CD4-positive, alpha-beta T cell (primary cell): ENCODE measurements at regions not wholly inside any gene's neighbourhood (a gene's known extent, or its start where the extent isn't known, plus 50 kb on each side); places are given as distances from the start of the nearest gene placed in this dataset.

Experiments
- ATAC-seq: fragments of 200-7000 bp; cut with Tn5 transposase; one replicate; pipeline ENCODE4 v1.10.0; 2022; ENCODE audit warnings: mild to moderate bottlenecking; ENCODE audit not compliant: poor library complexity
- CTCF ChIA-PET: fragments of 350-600 bp; sonication (Branson Sonifier 250); formaldehyde crosslinking; loops from one replicate; lab custom pipeline; 2021; ENCODE audit warnings: antibody characterized with exemption, inconsistent platforms; lab: Charles Lee
- POLR2A ChIA-PET: fragments of 350-600 bp; sonication (Branson Sonifier 250); formaldehyde crosslinking; loops from one replicate; lab custom pipeline; 2021; ENCODE audit warnings: antibody characterized with exemption, inconsistent platforms; lab: Charles Lee
- DNase-seq, 14 experiments: peaks; one replicate each; pipeline ENCODE4 v3.0.0-alpha.2; 2013 to 2020; ENCODE audit warnings: mixed read lengths in 2 of 14
- H3K27ac ChIP-seq, 2 donors: one replicate each; pipeline versions ENCODE4 v1.5.1 to v1.7.0; 2013; ENCODE audit warnings: low read length in 2 of 2, low read depth in 1 of 2, mild to moderate bottlenecking in 1 of 2
- H3K27me3 ChIP-seq, 2 experiments: 1 replicate in 1 of 2; 2 replicates in 1 of 2; pipeline versions ENCODE4 v1.6.1 to v1.7.0; 2013; ENCODE audit warnings: low read length in 2 of 2, control low read depth in 1 of 2, mild to moderate bottlenecking in 1 of 2, moderate library complexity in 1 of 2; ENCODE audit not compliant: insufficient read depth in 2 of 2, control insufficient read depth in 1 of 2
- H3K36me3 ChIP-seq: one replicate; pipeline ENCODE4 v1.6.1; 2013; ENCODE audit warnings: low read length, control low read depth; ENCODE audit not compliant: insufficient read depth
- H3K4me1 ChIP-seq: one replicate; pipeline ENCODE4 v1.6.1; 2013; ENCODE audit warnings: low read length, control low read depth; ENCODE audit not compliant: insufficient read depth
- H3K4me3 ChIP-seq: one replicate; pipeline ENCODE4 v1.5.1; 2013; ENCODE audit warnings: mild to moderate bottlenecking, low read length, moderate library complexity
- H3K9me3 ChIP-seq, 2 experiments: 1 replicate in 1 of 2; 2 replicates in 1 of 2; pipeline versions ENCODE4 v1.6.1 to v1.7.0; 2013; ENCODE audit warnings: low read length in 2 of 2, mild to moderate bottlenecking in 2 of 2, control low read depth in 1 of 2, moderate library complexity in 1 of 2; ENCODE audit not compliant: control insufficient read depth in 1 of 2, insufficient read depth in 1 of 2
- H3K27ac Mint-ChIP-seq: one replicate; pipeline ENCODE4 v1.8.0; 2020; ENCODE audit warnings: mixed read lengths
- H3K27me3 Mint-ChIP-seq: one replicate; pipeline ENCODE4 v1.8.0; 2021; ENCODE audit warnings: mixed read lengths
- H3K36me3 Mint-ChIP-seq: one replicate; pipeline ENCODE4 v1.8.0; 2021; ENCODE audit warnings: low read depth, mixed read lengths
- H3K4me1 Mint-ChIP-seq: one replicate; pipeline ENCODE4 v1.8.0; 2021; ENCODE audit warnings: low read depth, mixed read lengths
- H3K4me3 Mint-ChIP-seq: one replicate; pipeline ENCODE4 v1.8.0; 2020; ENCODE audit warnings: mild to moderate bottlenecking, mixed read lengths
- H3K9me3 Mint-ChIP-seq: one replicate; pipeline ENCODE4 v1.8.0; 2020; ENCODE audit warnings: mixed read lengths
- CTCF ChIP-seq: fragments of 200-600 bp; IDR thresholded peaks from one replicate; pipeline ENCODE4 v1.8.0; 2022; ENCODE audit warnings: antibody characterized with exemption, mild to moderate bottlenecking
- intact Hi-C, 2 experiments: fragments of 100-400 bp; cut with DNase I in 1 of 2; cut with micrococcal nuclease in 1 of 2; formaldehyde crosslinking; loops; one replicate each; pipeline versions ENCODE4 v1.15.1 to v1.9.0; 2023 to 2025; cut with DNase I, micrococcal nuclease

- Mint-ChIP-seq H3K27ac (peak overlapping the region; percentile 53), H3K27me3 (no peaks in the 10 kb centered on the region), H3K36me3 (no peaks in the 10 kb centered on the region), H3K9me3 (no peaks in the 10 kb centered on the region), H3K4me3 (no peak overlapping the region), H3K4me1 (peaks cover 44% of the 10 kb centered on the region)
- intact Hi-C loops = no loop called here
- ATAC-seq = no peak
- no peaks in the 10 kb centered on the region for H3K9me3 ChIP-seq
- CTCF ChIA-PET = no interaction called here
- H3K4me1 ChIP-seq = peaks cover 26% of the 10 kb centered on the region
- peak overlapping the region in 1 of 2 donors; percentile 59 for H3K27ac ChIP-seq
- POLR2A ChIA-PET = no interaction called here
- H3K36me3 ChIP-seq = no peaks in the 10 kb centered on the region
- H3K4me3 ChIP-seq = peak overlapping the region; percentile 6
- peak in 3 of 14 experiments; percentile 6 to 64 (median 11) for DNase-seq
- no peak for TF ChIP-seq CTCF
- H3K27me3 ChIP-seq = no peaks in the 10 kb centered on the region
Measured at GRCh38 chr2:62313449-62314227, 117.7 kb downstream of the B3GNT2 start.

DNA sequence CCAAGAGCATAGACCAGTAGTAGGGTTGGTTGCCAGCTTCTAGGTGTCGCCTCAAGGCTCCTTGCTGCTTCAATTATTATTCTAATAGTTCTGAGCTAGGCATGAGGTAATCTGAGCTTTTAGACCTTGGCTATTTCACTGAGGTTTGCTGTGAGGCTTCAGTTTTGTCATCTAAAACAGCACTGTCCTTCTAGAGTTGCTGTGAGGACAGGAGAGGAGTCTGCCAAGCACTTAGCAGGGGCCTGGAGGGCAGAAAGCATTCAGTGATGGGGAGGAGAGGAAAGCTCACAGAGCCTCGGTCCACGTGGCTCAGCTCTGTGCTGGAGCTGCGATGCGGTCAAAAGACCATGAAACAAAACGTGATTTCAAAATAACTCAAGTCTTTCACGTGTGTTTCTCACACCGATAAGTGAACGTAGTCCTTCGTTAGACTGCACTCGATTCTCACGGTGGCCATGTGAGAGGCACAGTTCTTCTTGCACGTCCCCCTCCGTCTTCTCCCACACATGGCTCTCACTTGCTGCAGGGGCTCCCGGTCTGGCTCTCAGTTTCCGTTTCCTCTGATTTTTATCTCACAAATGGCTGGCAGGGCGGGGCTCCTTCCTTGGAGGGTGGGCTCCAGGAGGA lies 113.7 kb downstream of the B3GNT2 start:
- Histone ChIP-seq H3K27ac (peak overlapping the region in 1 of 2 donors; percentile 23), H3K36me3 (no peaks in the 10 kb centered on the region), H3K27me3 (no peaks in the 10 kb centered on the region), H3K4me1 (peaks cover 57% of the 10 kb centered on the region), H3K9me3 (no peaks in the 10 kb centered on the region), H3K4me3 (no peak overlapping the region)
- no peaks in the 10 kb centered on the region for H3K27me3 Mint-ChIP-seq
- ChIA-PET POLR2A (interaction anchor here (1.1 to 1.2 kb wide), 2 partner anchors 12 to 46 kb away, joined by 3 to 5 read pairs; no protein-coding TSS in a partner anchor), CTCF (no interaction called here)
- TF ChIP-seq CTCF = no peak
- peak overlapping the region; percentile 71 for H3K4me3 Mint-ChIP-seq
- H3K9me3 Mint-ChIP-seq = no peaks in the 10 kb centered on the region
- peak in 5 of 14 experiments; percentile 31 to 49 (median 33) for DNase-seq
- no peak for ATAC-seq
- H3K4me1 Mint-ChIP-seq = peaks cover 80% of the 10 kb centered on the region
- no peaks in the 10 kb centered on the region for H3K36me3 Mint-ChIP-seq
- intact Hi-C loops = loop anchor here in 1 of 2 experiments (10.0 kb wide), 1 partner anchor 115 kb away; the partner anchor contains the start of gene B3GNT2
- peak overlapping the region; percentile 75 for H3K27ac Mint-ChIP-seq

- peak overlapping the region; percentile 71 for H3K4me3 Mint-ChIP-seq
Measured at GRCh38 chr2:62309081-62309464, 113.2 kb downstream of the B3GNT2 start.

More at GRCh38 chr2:62309081-62309464, 113.2 kb downstream of the B3GNT2 start:
- intact Hi-C loops = loop anchor here in 1 of 2 experiments (10.0 kb wide), 1 partner anchor 114 kb away; the partner anchor contains the start of gene B3GNT2
- Histone ChIP-seq H3K27ac (peak overlapping the region in 1 of 2 donors; percentile 23), H3K4me3 (no peak overlapping the region), H3K9me3 (no peaks in the 10 kb centered on the region), H3K36me3 (no peaks in the 10 kb centered on the region), H3K27me3 (no peaks in the 10 kb centered on the region), H3K4me1 (peaks cover 57% of the 10 kb centered on the region)
- no peak for DNase-seq
- CTCF ChIA-PET = no interaction called here
- peaks cover 80% of the 10 kb centered on the region for H3K4me1 Mint-ChIP-seq
- H3K27me3 Mint-ChIP-seq = no peaks in the 10 kb centered on the region
- H3K9me3 Mint-ChIP-seq = no peaks in the 10 kb centered on the region
- no peak for ATAC-seq
- H3K27ac Mint-ChIP-seq = peak overlapping the region; percentile 75
- H3K36me3 Mint-ChIP-seq = no peaks in the 10 kb centered on the region
- POLR2A ChIA-PET = interaction anchor here (1.1 to 1.2 kb wide), 2 partner anchors 11 to 46 kb away, joined by 3 to 5 read pairs; no protein-coding TSS in a partner anchor
- no peak for TF ChIP-seq CTCF
